WERI-Rb-1 (cell line): ENCODE measurements at regions not wholly inside any gene's neighbourhood (a gene's known extent, or its start where the extent isn't known, plus 50 kb on each side); places are given as distances from the start of the nearest gene placed in this dataset.

Source experiments
- DNase-seq: peaks from one replicate; pipeline ENCODE4 v3.0.0-alpha.2; 2020
- H3K27ac ChIP-seq: fragments of 250-450 bp; sonication (Bioruptor Pico); 2 replicates; pipeline ENCODE4 v1.5.1; 2020; ENCODE audit warnings: mild to moderate bottlenecking, moderate library complexity
- H3K27me3 ChIP-seq: fragments of 250-450 bp; sonication (Bioruptor Pico); 2 replicates; pipeline ENCODE4 v1.5.1; 2021; ENCODE audit warnings: mild to moderate bottlenecking, low read depth, moderate library complexity; ENCODE audit not compliant: insufficient read depth, severe bottlenecking
- H3K36me3 ChIP-seq: fragments of 250-450 bp; sonication (Bioruptor Pico); 2 replicates; pipeline ENCODE4 v1.5.1; 2020; ENCODE audit warnings: mild to moderate bottlenecking, moderate library complexity
- H3K4me3 ChIP-seq: 2 replicates; pipeline ENCODE4 v1.5.1; 2011; ENCODE audit warnings: low read depth, mild to moderate bottlenecking, control low read depth, low read length
- H3K9me3 ChIP-seq: fragments of 250-450 bp; sonication (Bioruptor Pico); 2 replicates; pipeline ENCODE4 v1.5.1; 2021; ENCODE audit warnings: mild to moderate bottlenecking, moderate library complexity; ENCODE audit not compliant: severe bottlenecking
- TF ChIP-seq, protein P1 (sequence below): IDR thresholded peaks from 2 replicates; pipeline ENCODE4 v1.5.1; 2011; ENCODE audit warnings: low read depth, mild to moderate bottlenecking, control low read depth, inconsistent platforms, low read length

- TF ChIP-seq, protein P1, sequence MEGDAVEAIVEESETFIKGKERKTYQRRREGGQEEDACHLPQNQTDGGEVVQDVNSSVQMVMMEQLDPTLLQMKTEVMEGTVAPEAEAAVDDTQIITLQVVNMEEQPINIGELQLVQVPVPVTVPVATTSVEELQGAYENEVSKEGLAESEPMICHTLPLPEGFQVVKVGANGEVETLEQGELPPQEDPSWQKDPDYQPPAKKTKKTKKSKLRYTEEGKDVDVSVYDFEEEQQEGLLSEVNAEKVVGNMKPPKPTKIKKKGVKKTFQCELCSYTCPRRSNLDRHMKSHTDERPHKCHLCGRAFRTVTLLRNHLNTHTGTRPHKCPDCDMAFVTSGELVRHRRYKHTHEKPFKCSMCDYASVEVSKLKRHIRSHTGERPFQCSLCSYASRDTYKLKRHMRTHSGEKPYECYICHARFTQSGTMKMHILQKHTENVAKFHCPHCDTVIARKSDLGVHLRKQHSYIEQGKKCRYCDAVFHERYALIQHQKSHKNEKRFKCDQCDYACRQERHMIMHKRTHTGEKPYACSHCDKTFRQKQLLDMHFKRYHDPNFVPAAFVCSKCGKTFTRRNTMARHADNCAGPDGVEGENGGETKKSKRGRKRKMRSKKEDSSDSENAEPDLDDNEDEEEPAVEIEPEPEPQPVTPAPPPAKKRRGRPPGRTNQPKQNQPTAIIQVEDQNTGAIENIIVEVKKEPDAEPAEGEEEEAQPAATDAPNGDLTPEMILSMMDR: no peak
- no peaks in the 10 kb centered on the region for H3K27me3 ChIP-seq
- no peaks in the 10 kb centered on the region for H3K9me3 ChIP-seq
- H3K36me3 ChIP-seq: no peaks in the 10 kb centered on the region
- H3K4me3 ChIP-seq: no peak overlapping the region
- no peak overlapping the region for H3K27ac ChIP-seq
- no peak for DNase-seq
These were observed 208.8 kb upstream of the SALL3 start for GRCh38 chr18:78770823-78771139.

DNA sequence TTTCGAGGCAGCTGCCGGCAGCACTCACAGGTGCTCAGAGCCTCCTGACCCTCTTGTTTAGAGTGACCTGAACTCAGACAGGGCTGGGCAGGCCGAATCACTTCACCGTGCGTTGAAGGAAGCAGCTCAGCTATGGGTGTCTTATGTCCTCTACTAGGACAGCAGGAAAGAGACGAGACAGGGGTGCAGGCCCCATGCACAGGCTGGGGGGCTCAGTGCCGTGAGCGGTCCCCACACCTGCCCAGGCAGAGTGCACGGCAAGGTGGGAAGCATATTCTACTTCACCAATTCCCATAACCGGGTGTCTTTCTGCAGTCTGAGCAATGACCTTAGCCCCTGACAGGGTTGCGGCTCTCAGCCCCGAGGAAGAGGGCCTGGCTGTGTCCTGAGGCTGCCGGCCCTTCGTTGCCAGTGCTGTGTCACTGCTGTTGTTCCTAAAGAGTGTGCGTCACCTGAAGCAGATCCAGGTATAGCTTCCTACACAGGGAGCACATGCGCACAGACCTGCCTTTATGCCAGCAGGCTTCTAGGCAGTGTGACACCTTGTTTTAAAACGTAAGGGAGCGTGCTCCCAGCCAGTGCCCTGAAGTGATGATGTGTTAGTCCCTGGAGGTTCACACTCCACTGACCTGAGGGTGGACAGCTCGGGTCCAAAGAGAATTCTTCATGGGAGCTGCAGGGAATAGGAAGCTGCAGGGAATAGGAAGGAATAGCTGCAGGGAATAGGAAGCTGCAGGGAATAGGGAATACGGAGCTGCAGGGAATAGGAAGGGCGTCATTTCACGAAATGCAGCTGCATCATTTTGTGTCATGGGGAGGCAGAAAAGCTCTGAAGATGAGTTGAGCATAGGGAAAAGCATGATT lies 207.9 kb upstream of the SALL3 start:
- DNase-seq: no peak
- Histone ChIP-seq H3K36me3 (no peaks in the 10 kb centered on the region), H3K4me3 (no peak overlapping the region), H3K27ac (no peak overlapping the region), H3K27me3 (no peaks in the 10 kb centered on the region), H3K9me3 (no peaks in the 10 kb centered on the region)
- TF ChIP-seq, protein P1: no peak

- Histone ChIP-seq H3K27ac (no peak overlapping the region), H3K9me3 (no peaks in the 10 kb centered on the region), H3K36me3 (no peaks in the 10 kb centered on the region), H3K27me3 (no peaks in the 10 kb centered on the region), H3K4me3 (no peak overlapping the region)
- no peak for DNase-seq
- TF ChIP-seq, protein P1: no peak
These were observed 207.0 kb upstream of the SALL3 start for GRCh38 chr18:78772360-78773302.

GRCh38 chr18:78773303-78773755 lies 206.3 kb upstream of the SALL3 start:
- Histone ChIP-seq H3K9me3 (no peaks in the 10 kb centered on the region), H3K27me3 (no peaks in the 10 kb centered on the region), H3K36me3 (no peaks in the 10 kb centered on the region), H3K4me3 (no peak overlapping the region), H3K27ac (no peak overlapping the region)
- no peak for DNase-seq
- TF ChIP-seq, protein P1: no peak

- H3K4me3 ChIP-seq: no peak overlapping the region
- no peak for DNase-seq
- H3K27me3 ChIP-seq: no peaks in the 10 kb centered on the region
- TF ChIP-seq, protein P1: no peak
- H3K36me3 ChIP-seq: no peaks in the 10 kb centered on the region
- no peak overlapping the region for H3K27ac ChIP-seq
- no peaks in the 10 kb centered on the region for H3K9me3 ChIP-seq
These were observed 205.8 kb upstream of the SALL3 start for GRCh38 chr18:78773819-78774218.
